ENCODE measurements at regions not wholly inside any gene's neighbourhood (a gene's known extent, or its start where the extent isn't known, plus 50 kb on each side); places are given as distances from the start of the nearest gene placed in this dataset.
"Not testable (repeated sequence)": the region's sequence is repeated elsewhere in the genome, so short reads cannot be mapped to it uniquely, and the experiment has no call there.

DNA sequence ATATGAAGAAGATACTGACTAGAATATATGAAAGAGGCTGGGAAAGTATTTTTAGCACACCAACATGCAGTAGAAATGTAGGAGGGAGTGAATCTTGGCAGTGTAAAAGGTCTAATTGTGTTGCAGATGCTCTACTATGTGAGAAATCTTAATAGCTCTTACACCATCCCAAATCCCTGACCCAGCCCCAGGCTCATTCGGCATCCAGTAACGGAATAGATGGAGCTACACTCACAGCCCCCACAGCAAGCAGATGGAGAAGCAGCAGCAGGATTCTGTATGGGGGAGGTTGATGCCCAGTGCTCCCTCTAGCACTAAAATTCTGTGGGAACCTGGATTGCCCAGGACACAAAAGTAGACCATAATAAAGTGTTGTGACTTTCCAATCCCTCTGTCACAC is 153.2 kb upstream of the PRDX4 start:
- H2BK5ac ChIP-seq (ENCODE audit: low read length): no peak overlapping the region
- no peak overlapping the region for H3K4me2 ChIP-seq (ENCODE audit: low read length)
- no peaks in the 10 kb centered on the region for H3K27me3 ChIP-seq (ENCODE audit: insufficient read depth, low read length, poor library complexity)
- WGBS (ENCODE audit: extremely low coverage, insufficient coverage, low lambda C conversion rate): no CpG with 5 or more reads among the region's 2 CpGs
- H3K79me1 ChIP-seq (ENCODE audit: low read length): no peaks in the 10 kb centered on the region
- H4K5ac ChIP-seq (ENCODE audit: low read length): no peak overlapping the region
- no peak overlapping the region for H2AK5ac ChIP-seq (ENCODE audit: low read length)
- no peak overlapping the region for H2BK15ac ChIP-seq (replicated peaks; ENCODE audit: low read depth)
- H3K27ac ChIP-seq (ENCODE audit: low read depth, low read length): no peak overlapping the region
- no peak overlapping the region for H3K4ac ChIP-seq (ENCODE audit: low read depth, low read length)
- H3K4me3 ChIP-seq (ENCODE audit: low read length): no peak overlapping the region
- no peak overlapping the region for H3K18ac ChIP-seq (ENCODE audit: low read length)
- H3K79me2 ChIP-seq (ENCODE audit: control insufficient read depth, insufficient read depth, low read length): no peaks in the 10 kb centered on the region
- H3K56ac ChIP-seq (ENCODE audit: low read length): no peak overlapping the region
- H3K23ac ChIP-seq (ENCODE audit: low read length): no peak overlapping the region
- DNase-seq: no peak
- no peak overlapping the region for H4K8ac ChIP-seq (ENCODE audit: low read depth, low read length)
- H3K9ac ChIP-seq (ENCODE audit: low read length): no peak overlapping the region
- H2BK120ac ChIP-seq (ENCODE audit: low read depth, low read length): no peak overlapping the region
- H3K4me1 ChIP-seq (ENCODE audit: control insufficient read depth, low read depth, low read length): no peaks in the 10 kb centered on the region
- H3K36me3 ChIP-seq (ENCODE audit: control insufficient read depth, insufficient read depth, low read length): no peaks in the 10 kb centered on the region

DNA sequence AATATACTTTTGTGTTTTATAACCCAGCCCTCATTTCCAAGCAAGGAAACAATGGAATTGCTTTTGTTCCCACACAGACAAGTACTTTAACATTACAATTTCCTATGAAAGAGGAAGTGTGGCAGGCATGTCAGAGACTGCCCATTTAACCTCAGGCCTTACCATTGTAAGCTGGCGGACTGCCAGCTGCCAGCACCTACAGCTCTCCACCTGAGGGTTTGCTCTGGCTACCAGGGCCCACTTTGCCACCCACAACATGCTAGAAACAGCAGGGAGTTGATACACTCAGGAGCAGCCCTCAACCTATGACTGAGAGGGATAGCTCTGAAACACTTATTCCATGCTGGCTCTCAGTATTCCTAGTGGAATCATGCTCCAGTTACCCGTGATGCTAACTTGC is 152.3 kb upstream of the PRDX4 start:
- no peaks in the 10 kb centered on the region for H3K79me1 ChIP-seq (ENCODE audit: low read length)
- H3K18ac ChIP-seq (ENCODE audit: low read length): no peak overlapping the region
- H4K5ac ChIP-seq (ENCODE audit: low read length): no peak overlapping the region
- H3K79me2 ChIP-seq (ENCODE audit: control insufficient read depth, insufficient read depth, low read length): no peaks in the 10 kb centered on the region
- no peak overlapping the region for H2BK5ac ChIP-seq (ENCODE audit: low read length)
- no peak overlapping the region for H2AK5ac ChIP-seq (ENCODE audit: low read length)
- no peak overlapping the region for H3K9ac ChIP-seq (ENCODE audit: low read length)
- H3K27me3 ChIP-seq (ENCODE audit: insufficient read depth, low read length, poor library complexity): no peaks in the 10 kb centered on the region
- H2BK15ac ChIP-seq (replicated peaks; ENCODE audit: low read depth): no peak overlapping the region
- H3K23ac ChIP-seq (ENCODE audit: low read length): no peak overlapping the region
- no peaks in the 10 kb centered on the region for H3K4me1 ChIP-seq (ENCODE audit: control insufficient read depth, low read depth, low read length)
- no peak overlapping the region for H3K4ac ChIP-seq (ENCODE audit: low read depth, low read length)
- WGBS (ENCODE audit: extremely low coverage, insufficient coverage, low lambda C conversion rate): no CpG with 5 or more reads among the region's 2 CpGs
- H3K56ac ChIP-seq (ENCODE audit: low read length): peak overlapping the region; percentile 15
- no peak overlapping the region for H2BK120ac ChIP-seq (ENCODE audit: low read depth, low read length)
- no peak overlapping the region for H4K8ac ChIP-seq (ENCODE audit: low read depth, low read length)
- no peak overlapping the region for H3K27ac ChIP-seq (ENCODE audit: low read depth, low read length)
- no peak overlapping the region for H3K4me2 ChIP-seq (ENCODE audit: low read length)
- no peak for DNase-seq
- no peak overlapping the region for H3K4me3 ChIP-seq (ENCODE audit: low read length)
- no peaks in the 10 kb centered on the region for H3K36me3 ChIP-seq (ENCODE audit: control insufficient read depth, insufficient read depth, low read length)

DNA sequence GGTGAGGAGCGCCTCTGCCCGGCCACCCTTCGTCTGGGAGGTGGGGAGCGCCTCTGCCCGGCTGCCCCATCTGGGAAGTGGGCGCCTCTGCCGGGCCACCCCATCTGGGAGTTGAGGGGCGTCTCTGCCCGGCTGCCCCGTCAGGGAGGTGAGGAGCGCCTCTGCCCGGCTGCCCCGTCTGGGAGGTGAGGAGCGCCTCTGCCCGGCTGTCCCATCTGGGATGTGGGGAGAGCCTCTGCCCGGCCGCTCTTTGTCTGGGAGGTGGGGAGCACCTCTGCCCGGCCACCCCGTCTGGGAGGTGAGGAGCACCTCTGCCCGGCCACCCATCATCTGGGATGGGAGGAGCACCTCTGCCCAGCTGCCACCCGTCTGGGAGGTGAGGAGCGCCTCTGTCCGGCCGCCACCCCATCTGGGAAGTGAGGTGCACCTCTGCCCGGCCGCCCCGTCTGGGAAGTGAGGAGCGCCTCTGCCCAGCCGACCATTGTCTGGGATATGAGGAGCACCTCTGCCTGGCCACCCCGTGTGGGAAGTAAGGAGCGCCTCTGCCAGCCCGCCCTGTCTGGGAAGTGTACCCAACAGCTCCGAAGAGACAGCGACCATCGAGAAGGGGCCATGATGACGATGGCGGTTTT is 144.2 kb upstream of the PRDX4 start:
- H3K79me2 ChIP-seq (ENCODE audit: control insufficient read depth, insufficient read depth, low read length); H3K4ac ChIP-seq (ENCODE audit: low read depth, low read length); H3K4me1 ChIP-seq (ENCODE audit: control insufficient read depth, low read depth, low read length); H3K36me3 ChIP-seq (ENCODE audit: control insufficient read depth, insufficient read depth, low read length); H2BK5ac ChIP-seq (ENCODE audit: low read length); H3K56ac ChIP-seq (ENCODE audit: low read length); H3K27ac ChIP-seq (ENCODE audit: low read depth, low read length); H3K27me3 ChIP-seq (ENCODE audit: insufficient read depth, low read length, poor library complexity); H3K4me3 ChIP-seq (ENCODE audit: low read length); H3K23ac ChIP-seq (ENCODE audit: low read length); H2BK15ac ChIP-seq (replicated peaks; ENCODE audit: low read depth); H3K18ac ChIP-seq (ENCODE audit: low read length); DNase-seq; H4K8ac ChIP-seq (ENCODE audit: low read depth, low read length); H2AK5ac ChIP-seq (ENCODE audit: low read length); H4K5ac ChIP-seq (ENCODE audit: low read length); H2BK120ac ChIP-seq (ENCODE audit: low read depth, low read length); H3K4me2 ChIP-seq (ENCODE audit: low read length); H3K79me1 ChIP-seq (ENCODE audit: low read length); H3K9ac ChIP-seq (ENCODE audit: low read length): not testable (repeated sequence)
- no CpG with 5 or more reads among the region's 37 CpGs for WGBS (ENCODE audit: extremely low coverage, insufficient coverage, low lambda C conversion rate)

DNA sequence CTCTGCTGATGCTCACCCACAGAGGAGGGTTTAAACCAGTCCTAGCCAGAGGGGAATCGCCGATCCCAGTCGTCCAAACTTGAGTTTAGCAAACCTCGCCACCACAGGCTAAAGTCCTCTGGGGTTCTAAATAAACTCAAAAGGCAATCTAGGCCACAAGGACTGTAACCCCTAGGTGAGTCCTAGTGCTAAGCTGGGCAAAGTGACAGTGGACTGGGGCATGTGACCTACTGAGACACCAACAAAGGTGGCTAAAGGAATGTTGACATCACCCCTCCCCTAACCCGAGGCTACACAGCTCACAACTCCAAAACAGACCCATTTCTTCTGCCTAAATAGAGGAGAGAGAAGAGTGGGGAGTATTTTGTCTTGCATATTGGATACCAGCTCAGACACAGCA is 142.8 kb upstream of the PRDX4 start:
- no peak overlapping the region for H3K4me3 ChIP-seq (ENCODE audit: low read length)
- H2BK15ac ChIP-seq (replicated peaks; ENCODE audit: low read depth): no peak overlapping the region
- no peaks in the 10 kb centered on the region for H3K36me3 ChIP-seq (ENCODE audit: control insufficient read depth, insufficient read depth, low read length)
- no CpG with 5 or more reads among the region's 5 CpGs for WGBS (ENCODE audit: extremely low coverage, insufficient coverage, low lambda C conversion rate)
- no peaks in the 10 kb centered on the region for H3K4me1 ChIP-seq (ENCODE audit: control insufficient read depth, low read depth, low read length)
- no peak overlapping the region for H4K8ac ChIP-seq (ENCODE audit: low read depth, low read length)
- no peaks in the 10 kb centered on the region for H3K79me1 ChIP-seq (ENCODE audit: low read length)
- no peak overlapping the region for H3K18ac ChIP-seq (ENCODE audit: low read length)
- no peak overlapping the region for H3K4ac ChIP-seq (ENCODE audit: low read depth, low read length)
- H3K56ac ChIP-seq (ENCODE audit: low read length): no peak overlapping the region
- H3K9ac ChIP-seq (ENCODE audit: low read length): no peak overlapping the region
- H2BK120ac ChIP-seq (ENCODE audit: low read depth, low read length): no peak overlapping the region
- H2BK5ac ChIP-seq (ENCODE audit: low read length): no peak overlapping the region
- H3K4me2 ChIP-seq (ENCODE audit: low read length): no peak overlapping the region
- H2AK5ac ChIP-seq (ENCODE audit: low read length): no peak overlapping the region
- no peak overlapping the region for H4K5ac ChIP-seq (ENCODE audit: low read length)
- no peak overlapping the region for H3K27ac ChIP-seq (ENCODE audit: low read depth, low read length)
- H3K79me2 ChIP-seq (ENCODE audit: control insufficient read depth, insufficient read depth, low read length): no peaks in the 10 kb centered on the region
- H3K23ac ChIP-seq (ENCODE audit: low read length): no peak overlapping the region
- no peak for DNase-seq
- no peaks in the 10 kb centered on the region for H3K27me3 ChIP-seq (ENCODE audit: insufficient read depth, low read length, poor library complexity)

DNA sequence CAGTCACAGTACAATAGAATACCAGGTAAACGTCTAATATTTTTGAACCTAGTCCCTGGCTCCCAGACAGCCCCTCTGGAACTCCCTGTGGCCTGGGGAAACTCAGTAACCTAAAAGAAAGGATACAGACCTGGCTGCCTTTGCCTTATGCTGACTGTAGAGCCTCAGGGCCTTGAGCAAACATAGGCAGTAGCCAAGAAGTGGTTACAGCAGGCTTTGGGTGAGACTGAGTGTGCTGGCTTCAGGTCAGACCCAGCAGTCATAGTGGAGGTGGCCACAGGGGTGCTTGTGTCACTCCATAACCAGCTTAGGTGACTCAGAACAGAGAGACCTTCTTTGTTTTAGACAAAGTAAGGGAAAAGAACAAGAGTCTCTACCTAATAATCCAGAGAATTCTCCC is 141.8 kb upstream of the PRDX4 start:
- Histone ChIP-seq H3K23ac (ENCODE audit: low read length) (no peak overlapping the region), H4K8ac (ENCODE audit: low read depth, low read length) (no peak overlapping the region), H3K9ac (ENCODE audit: low read length) (no peak overlapping the region), H3K4me2 (ENCODE audit: low read length) (no peak overlapping the region), H2AK5ac (ENCODE audit: low read length) (no peak overlapping the region), H4K5ac (ENCODE audit: low read length) (no peak overlapping the region), H2BK5ac (ENCODE audit: low read length) (no peak overlapping the region), H2BK15ac (replicated peaks; ENCODE audit: low read depth) (no peak overlapping the region), H3K4ac (ENCODE audit: low read depth, low read length) (no peak overlapping the region), H3K4me1 (ENCODE audit: control insufficient read depth, low read depth, low read length) (no peaks in the 10 kb centered on the region), H3K79me2 (ENCODE audit: control insufficient read depth, insufficient read depth, low read length) (no peaks in the 10 kb centered on the region), H3K27ac (ENCODE audit: low read depth, low read length) (no peak overlapping the region), H3K27me3 (ENCODE audit: insufficient read depth, low read length, poor library complexity) (no peaks in the 10 kb centered on the region), H3K4me3 (ENCODE audit: low read length) (no peak overlapping the region), H3K56ac (ENCODE audit: low read length) (no peak overlapping the region), H3K79me1 (ENCODE audit: low read length) (no peaks in the 10 kb centered on the region), H3K36me3 (ENCODE audit: control insufficient read depth, insufficient read depth, low read length) (no peaks in the 10 kb centered on the region), H2BK120ac (ENCODE audit: low read depth, low read length) (no peak overlapping the region), H3K18ac (ENCODE audit: low read length) (no peak overlapping the region)
- no peak for DNase-seq
- WGBS (ENCODE audit: extremely low coverage, insufficient coverage, low lambda C conversion rate): no CpG with 5 or more reads among the region's 1 CpG

DNA sequence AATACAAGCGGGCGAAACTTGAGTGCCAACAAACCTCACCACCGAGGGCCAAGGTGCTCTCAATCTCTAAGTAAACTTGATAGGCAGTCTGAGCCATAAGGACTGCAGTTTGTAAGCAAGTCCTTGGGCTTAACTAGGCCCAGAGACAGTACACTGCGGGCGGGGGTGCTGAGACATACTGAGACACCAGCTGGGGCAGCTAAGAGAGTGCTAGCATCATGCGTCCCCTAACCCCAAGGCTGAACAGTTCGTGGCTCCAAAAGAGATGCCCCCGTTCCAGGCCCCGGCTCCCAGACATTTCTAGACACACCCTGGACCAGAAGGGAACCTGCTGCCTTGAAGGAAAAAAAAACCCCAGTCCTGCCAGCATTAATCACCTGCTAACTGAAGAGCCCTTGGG is 126.8 kb upstream of the PRDX4 start:
- Histone ChIP-seq H3K79me1 (ENCODE audit: low read length) (no peaks in the 10 kb centered on the region), H3K4me3 (ENCODE audit: low read length) (no peak overlapping the region), H3K4me1 (ENCODE audit: control insufficient read depth, low read depth, low read length) (no peaks in the 10 kb centered on the region), H3K79me2 (ENCODE audit: control insufficient read depth, insufficient read depth, low read length) (no peaks in the 10 kb centered on the region), H3K36me3 (ENCODE audit: control insufficient read depth, insufficient read depth, low read length) (no peaks in the 10 kb centered on the region), H3K9ac (ENCODE audit: low read length) (no peak overlapping the region), H3K27me3 (ENCODE audit: insufficient read depth, low read length, poor library complexity) (no peaks in the 10 kb centered on the region), H3K4ac (ENCODE audit: low read depth, low read length) (no peak overlapping the region), H3K56ac (ENCODE audit: low read length) (no peak overlapping the region), H4K5ac (ENCODE audit: low read length) (no peak overlapping the region), H2BK5ac (ENCODE audit: low read length) (no peak overlapping the region), H2BK15ac (replicated peaks; ENCODE audit: low read depth) (no peak overlapping the region), H3K23ac (ENCODE audit: low read length) (no peak overlapping the region), H3K27ac (ENCODE audit: low read depth, low read length) (no peak overlapping the region), H3K4me2 (ENCODE audit: low read length) (no peak overlapping the region), H2BK120ac (ENCODE audit: low read depth, low read length) (no peak overlapping the region), H3K18ac (ENCODE audit: low read length) (no peak overlapping the region), H2AK5ac (ENCODE audit: low read length) (no peak overlapping the region), H4K8ac (ENCODE audit: low read depth, low read length) (no peak overlapping the region)
- DNase-seq: no peak
- no CpG with 5 or more reads among the region's 9 CpGs for WGBS (ENCODE audit: extremely low coverage, insufficient coverage, low lambda C conversion rate)

Measured in mesendoderm (in vitro differentiated cells).